GM12892 (cell line): ENCODE measurements at regions not wholly inside any gene's neighbourhood (a gene's known extent, or its start where the extent isn't known, plus 50 kb on each side); places are given as distances from the start of the nearest gene placed in this dataset.

ENCODE experiments used
- DNase-seq: peaks from one replicate; pipeline ENCODE4 v3.0.0; 2011; ENCODE audit not compliant: insufficient read length
- FAIRE-seq: peaks from 2 replicates; lab custom pipeline; 2011; peaks lifted over from hg19 to GRCh38; lab: Jason Lieb, UNC
- POLR2A ChIP-seq: IDR thresholded peaks from 2 replicates; pipeline ENCODE4 v1.6.1; 2011; ENCODE audit warnings: low read depth, low read length, control low read depth
- POLR2AphosphoS5 ChIP-seq: IDR thresholded peaks from 2 replicates; pipeline ENCODE4 v1.6.1; 2011; ENCODE audit warnings: low read depth, low read length, control low read depth
- TAF1 ChIP-seq: IDR thresholded peaks from 2 replicates; pipeline ENCODE4 v1.6.1; 2011; ENCODE audit warnings: low read depth, mild to moderate bottlenecking, control low read depth, low read length, borderline replicate concordance

DNA sequence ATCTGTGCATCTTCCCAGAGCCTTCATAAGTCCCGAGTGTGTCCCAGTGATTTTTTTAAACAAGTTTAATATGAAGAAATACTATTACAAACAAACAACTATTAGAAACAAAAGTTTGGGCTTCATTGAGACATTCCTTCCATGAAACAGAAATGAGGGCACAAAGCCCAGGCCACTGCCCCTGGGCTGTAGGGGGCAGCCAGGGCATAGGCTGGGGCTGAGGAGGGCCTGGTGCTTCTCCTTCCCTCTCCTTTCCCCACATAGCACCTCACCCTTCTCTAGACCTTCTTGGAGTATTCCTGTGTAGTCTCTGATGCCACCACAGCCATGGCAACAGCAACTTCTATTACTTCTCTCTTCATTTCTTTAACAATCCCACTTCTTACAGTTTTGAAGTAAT lies 348.2 kb downstream of the IRX2 start:
- DNase-seq: no peak
- no peak for FAIRE-seq
- TF ChIP-seq TAF1 (no peak), POLR2A (no peak)

DNA sequence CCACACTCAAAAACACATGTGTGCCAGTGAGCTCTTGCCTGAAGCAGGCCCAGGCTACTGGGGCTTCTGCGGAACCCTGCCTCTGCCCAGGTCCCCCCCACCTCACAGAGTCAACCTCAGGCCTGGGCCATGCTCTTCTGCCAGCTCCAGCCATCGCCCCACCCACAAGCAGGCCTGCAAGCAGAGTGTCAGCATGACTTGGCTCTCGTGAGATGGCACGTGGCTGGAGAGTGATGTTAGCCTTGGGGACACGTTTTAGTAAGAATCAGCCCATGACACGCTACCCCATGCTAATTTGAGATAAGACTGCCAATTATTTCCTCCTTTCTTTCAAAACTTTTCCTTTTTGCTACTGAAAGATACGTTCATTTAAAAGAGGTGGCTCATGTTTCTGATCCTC lies 351.7 kb downstream of the IRX2 start:
- no peak for FAIRE-seq
- no peak for TF ChIP-seq POLR2A
- TF ChIP-seq POLR2AphosphoS5: no peak
- no peak for TF ChIP-seq TAF1
- DNase-seq: no peak

DNA sequence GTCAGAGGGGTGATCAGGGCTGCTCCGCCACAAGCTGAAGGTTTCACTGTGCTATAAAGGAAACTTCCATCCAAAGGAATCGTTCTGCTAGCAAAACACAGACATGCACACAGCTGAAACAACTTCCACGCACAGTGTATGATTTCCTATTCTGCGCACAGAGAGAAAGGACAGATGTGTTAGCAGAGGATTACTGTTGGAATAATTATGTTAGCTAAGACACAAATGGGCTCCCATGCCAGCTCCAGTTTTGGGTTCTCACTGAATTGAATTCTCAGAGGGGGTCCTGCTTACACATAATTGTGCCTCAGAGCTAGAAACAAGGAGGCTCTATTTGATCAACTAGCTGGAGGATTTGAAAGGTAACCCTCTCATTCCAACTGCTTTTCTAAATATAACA lies 352.4 kb downstream of the IRX2 start:
- FAIRE-seq: no peak
- DNase-seq: no peak
- no peak for TF ChIP-seq POLR2AphosphoS5
- TF ChIP-seq TAF1: no peak
- no peak for TF ChIP-seq POLR2A

DNA sequence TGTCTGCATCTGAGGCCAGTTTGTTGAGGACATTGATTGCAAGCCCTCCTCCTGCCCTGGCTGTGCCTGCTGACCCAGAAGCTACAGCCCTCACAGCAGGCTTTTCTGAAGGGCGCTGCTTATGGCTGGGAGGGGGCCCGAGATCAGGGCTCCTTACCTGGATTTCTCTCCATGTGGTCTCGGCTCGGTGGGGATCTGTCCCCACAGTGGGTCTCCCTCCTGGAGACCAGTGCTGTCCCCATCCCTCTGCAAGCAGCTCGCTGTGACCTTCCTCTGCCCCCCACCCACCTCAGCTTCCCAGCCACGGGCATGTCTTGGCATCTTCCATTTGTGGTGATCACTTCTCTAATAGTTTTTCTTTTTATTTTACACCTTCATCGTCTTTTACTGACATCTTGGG lies 357.9 kb downstream of the IRX2 start:
- no peak for FAIRE-seq
- no peak for DNase-seq
- TF ChIP-seq TAF1 (no peak), POLR2A (no peak), POLR2AphosphoS5 (no peak)

DNA sequence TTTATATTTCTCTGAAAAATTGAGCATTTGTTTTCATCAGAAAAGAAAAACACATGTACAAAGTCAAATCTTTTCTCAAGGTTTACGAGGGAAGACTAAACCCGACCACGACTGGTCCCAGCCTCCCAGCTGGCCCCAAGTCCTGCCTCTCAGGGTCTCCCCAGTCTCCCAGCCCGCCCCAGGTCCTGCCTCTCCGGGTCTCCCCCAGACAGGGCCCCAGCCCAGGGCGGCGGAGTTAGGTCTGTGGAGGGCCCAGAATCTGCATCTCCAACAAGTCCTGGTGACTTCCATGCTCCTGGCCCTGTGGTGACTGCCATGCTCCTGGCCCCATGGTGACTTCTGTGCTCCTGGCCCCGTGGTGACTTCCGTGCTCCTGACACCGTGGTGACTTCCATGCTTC lies 359.9 kb downstream of the IRX2 start:
- FAIRE-seq (no peak), DNase-seq (no peak)
- no peak for TF ChIP-seq TAF1

DNA sequence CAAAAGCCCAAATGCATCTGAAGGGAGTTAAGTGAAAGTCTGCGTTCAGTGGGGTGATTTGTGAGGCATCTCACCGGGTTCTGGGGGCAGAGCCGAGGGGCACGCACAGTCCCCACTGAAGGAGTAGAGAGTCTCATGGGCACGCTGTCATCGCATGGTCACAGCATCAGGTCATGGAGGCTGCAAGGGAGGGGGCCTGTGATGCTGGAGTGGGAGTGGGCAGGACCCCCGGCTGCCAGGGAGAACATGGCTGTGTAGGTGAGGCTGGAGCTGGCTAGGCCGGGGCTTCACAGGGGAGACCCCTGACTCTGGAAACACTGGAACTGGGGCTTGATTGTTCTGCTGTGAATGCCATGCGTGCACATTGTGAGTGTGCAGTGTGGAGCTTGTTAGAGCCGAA lies 360.5 kb downstream of the IRX2 start:
- DNase-seq: no peak
- FAIRE-seq: no peak
- TF ChIP-seq POLR2AphosphoS5: no peak
- TF ChIP-seq POLR2A: no peak
- TF ChIP-seq TAF1: no peak

DNA sequence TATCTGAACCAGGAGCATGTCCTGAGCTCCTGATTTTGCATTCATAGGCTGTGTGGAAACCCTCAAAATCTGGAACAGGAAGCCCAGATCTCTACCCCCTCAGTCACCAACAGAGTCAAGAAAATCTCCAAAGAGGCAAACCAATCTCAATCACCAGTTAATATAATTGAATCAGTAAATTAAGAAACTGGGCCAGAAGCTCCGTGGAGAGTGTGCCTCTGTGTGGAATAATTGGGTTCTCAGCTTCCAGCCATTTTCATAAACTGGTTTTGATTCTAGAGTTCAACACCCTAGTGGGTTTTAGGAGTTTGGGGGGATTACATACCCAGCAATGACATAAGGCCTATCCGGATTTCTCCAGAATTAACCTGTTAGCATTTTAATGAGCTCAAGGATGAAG lies 362.9 kb downstream of the IRX2 start:
- DNase-seq (no peak), FAIRE-seq (no peak)
- TF ChIP-seq POLR2A (no peak), POLR2AphosphoS5 (no peak), TAF1 (no peak)

DNA sequence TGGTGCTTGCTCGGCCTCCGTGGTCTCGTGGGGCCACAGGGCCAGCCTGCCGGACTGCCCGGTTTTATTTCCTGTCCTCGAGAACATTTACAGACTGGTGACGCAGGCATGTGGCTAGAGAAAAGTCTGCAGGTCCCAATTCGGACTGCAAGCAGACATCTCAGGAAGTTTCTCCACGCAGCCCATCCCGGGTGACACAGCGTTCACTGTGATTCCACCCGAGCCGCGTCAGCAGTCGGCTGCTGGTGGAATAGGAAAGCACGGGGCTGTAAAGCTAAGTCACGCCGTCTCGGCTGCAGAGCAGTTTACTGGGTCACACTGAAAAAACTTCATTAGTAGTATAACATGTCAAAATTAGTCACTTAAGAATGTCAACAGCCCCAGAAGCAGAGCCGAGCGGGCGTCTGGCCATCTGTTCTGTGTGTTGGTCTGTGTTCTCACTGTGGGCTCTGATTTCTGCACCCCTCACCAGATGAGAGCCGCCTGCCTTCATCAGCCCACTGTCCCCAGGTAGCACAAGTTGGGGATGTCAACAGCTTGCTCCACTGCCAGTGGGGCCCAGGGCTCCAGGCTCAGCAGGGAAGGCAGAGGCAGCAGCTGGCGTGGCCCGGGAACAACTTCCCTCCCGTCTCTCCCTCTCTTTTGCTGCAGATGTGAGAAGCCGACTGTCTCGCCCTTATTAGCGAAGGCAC lies 363.7 kb downstream of the IRX2 start:
- no peak for FAIRE-seq
- TF ChIP-seq POLR2AphosphoS5 (no peak), TAF1 (no peak), POLR2A (no peak)
- DNase-seq: no peak

DNA sequence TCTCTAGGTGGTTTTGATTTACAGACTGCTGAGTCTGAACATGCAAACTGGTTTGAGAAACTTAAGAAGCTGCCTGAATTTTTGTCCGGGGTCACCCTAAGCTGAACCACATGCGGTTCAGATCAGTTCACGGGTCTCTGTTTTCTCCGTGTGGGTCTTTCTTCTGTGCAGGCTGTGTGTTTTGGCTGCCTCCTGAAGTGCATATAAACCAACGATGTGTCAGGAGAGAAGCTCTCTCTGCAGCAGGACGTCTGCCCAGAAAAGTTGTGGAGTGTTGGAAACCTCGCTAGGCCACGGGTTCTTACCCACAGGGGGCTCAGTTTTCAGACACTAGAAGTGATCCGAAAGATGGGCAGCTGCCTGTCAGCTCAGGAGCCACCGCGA lies 364.2 kb downstream of the IRX2 start:
- DNase-seq (no peak), FAIRE-seq (no peak)
- TF ChIP-seq TAF1 (no peak), POLR2A (no peak), POLR2AphosphoS5 (no peak)

DNA sequence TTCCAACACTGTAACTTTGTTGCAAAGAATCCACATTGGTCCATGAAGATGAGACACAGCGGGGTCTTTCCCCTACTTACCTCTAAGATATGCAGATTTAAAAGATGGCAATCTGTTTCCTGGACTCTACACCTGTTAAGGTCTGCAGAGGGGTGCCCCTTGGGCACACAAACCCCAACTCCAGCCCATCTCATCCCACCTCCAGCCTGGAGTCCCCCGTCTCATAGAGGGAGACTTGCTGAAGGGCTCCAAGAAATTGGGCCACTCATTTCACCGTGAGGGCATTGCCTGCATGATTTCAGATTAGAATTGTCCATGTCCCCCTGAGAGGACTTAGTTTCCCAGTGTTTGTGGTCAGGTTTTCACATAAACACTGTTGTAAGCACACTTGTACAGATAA lies 365.7 kb downstream of the IRX2 start:
- no peak for DNase-seq
- TF ChIP-seq TAF1 (no peak), POLR2A (no peak), POLR2AphosphoS5 (no peak)
- FAIRE-seq: no peak

DNA sequence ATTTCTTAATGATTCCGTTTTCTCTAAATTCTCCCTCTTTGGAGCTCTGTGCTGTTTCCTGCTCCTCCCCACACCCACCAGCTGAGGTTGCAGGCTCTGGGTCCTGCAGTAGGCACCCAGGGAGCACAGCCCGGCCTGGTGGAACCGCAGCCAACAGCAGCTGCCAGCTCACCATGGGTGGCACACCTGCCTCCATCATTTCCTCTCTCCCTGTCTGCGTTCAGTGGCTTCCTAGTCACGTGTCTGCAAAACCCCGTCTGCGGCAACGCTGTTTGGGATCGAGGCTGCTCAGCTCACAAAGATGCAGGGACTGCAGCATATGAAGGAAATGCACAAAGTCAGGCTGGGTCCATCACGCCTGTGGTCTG lies 367.8 kb downstream of the IRX2 start:
- FAIRE-seq (no peak), DNase-seq (no peak)

DNA sequence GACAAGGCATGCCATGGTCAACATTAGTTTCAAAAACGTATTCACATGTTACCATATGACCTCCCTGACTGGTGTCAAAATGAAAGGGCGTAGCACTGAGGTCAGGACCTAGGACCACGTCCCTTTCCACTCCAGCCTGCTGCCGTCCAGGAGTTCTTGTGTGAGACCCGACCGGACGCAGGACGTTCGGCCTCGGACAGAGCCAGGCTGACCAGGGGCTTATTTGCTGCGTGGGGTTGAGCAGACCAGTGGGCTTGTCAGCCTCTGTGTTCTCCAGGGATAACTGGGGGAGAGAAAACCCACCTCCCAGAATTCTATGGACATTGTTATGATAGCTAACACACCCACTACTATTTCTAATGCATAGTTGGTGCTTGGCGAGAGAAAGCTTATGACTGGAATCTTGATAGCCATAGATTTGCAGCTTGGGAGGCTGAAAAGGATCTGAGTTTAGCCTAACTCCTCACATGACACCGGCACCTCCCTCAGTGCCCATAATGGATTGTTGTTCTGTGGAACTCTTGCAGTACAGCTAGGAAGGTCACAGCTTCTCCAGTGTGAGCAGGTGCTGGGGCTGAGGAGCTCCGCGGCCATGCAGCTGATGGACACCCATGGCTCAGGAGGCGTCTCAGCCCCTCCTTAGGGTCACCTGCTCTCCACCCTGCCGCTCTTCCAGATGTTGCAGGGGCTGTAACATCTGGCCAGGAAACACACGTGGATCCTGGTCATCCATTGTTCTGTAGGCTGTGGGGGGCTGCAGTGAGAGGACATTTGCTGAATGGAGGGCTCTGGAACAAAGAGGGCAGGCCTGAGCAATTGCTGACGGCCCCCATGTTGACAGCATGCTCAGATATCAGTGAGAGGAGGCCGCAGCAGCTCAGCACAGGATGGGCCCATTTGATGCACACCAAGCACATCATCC lies 368.4 kb downstream of the IRX2 start:
- FAIRE-seq: no peak
- no peak for DNase-seq
- TF ChIP-seq TAF1 (no peak), POLR2A (no peak), POLR2AphosphoS5 (no peak)

More for the DNA sequence above, 367.8 kb downstream of the IRX2 start:
- no peak for TF ChIP-seq TAF1
- TF ChIP-seq POLR2AphosphoS5: no peak
- TF ChIP-seq POLR2A: no peak
